ENCODE measurements at regions not wholly inside any gene's neighbourhood (a gene's known extent, or its start where the extent isn't known, plus 50 kb on each side); places are given as distances from the start of the nearest gene placed in this dataset.
A peak's percentile ranks its signal among the peaks of the same experiment; 100 is the strongest.
"Not testable (repeated sequence)": the region's sequence is repeated elsewhere in the genome, so short reads cannot be mapped to it uniquely, and the experiment has no call there.

- no peaks in the 10 kb centered on the region for H3K4me1 ChIP-seq (ENCODE audit: control insufficient read depth, insufficient read depth, low read length, poor library complexity, severe bottlenecking)
- no peak overlapping the region for H3K27ac Mint-ChIP-seq
These were observed 59.3 kb upstream of the GPCPD1 start for GRCh38 chr20:5670036-5670536.

GRCh38 chr20:5668529-5668868 is 57.7 kb upstream of the GPCPD1 start:
- Histone ChIP-seq H3K4me3 (ENCODE audit: low read depth, low read length) (no peak overlapping the region), H3K36me3 (ENCODE audit: control insufficient read depth, insufficient read depth, low read length) (no peaks in the 10 kb centered on the region), H3K4me1 (ENCODE audit: control insufficient read depth, insufficient read depth, low read length, poor library complexity, severe bottlenecking) (no peaks in the 10 kb centered on the region), H3K9me3 (ENCODE audit: control insufficient read depth in 2 of 2, low read length in 2 of 2) (no peaks in the 10 kb centered on the region), H3K27ac (ENCODE audit: insufficient read depth, low read length, poor library complexity, severe bottlenecking) (no peak overlapping the region), H3K27me3 (ENCODE audit: control insufficient read depth, insufficient read depth, low read length) (no peaks in the 10 kb centered on the region)
- Mint-ChIP-seq H3K36me3 (no peaks in the 10 kb centered on the region), H3K27me3 (peaks cover 6% of the 10 kb centered on the region), H3K27ac (peak overlapping the region in 1 of 3 donors; percentile 73), H3K9me3 (no peaks in the 10 kb centered on the region), H3K4me3 (no peak overlapping the region), H3K4me1 (no peaks in the 10 kb centered on the region)
- ATAC-seq (ENCODE audit: low read depth in 2 of 2): no peak
- DNase-seq: no peak

More at GRCh38 chr20:5670036-5670536, 59.3 kb upstream of the GPCPD1 start:
- Mint-ChIP-seq H3K27me3 (peaks cover 6% of the 10 kb centered on the region), H3K4me1 (peaks cover 0 to 6% (median 6%) of the 10 kb centered on the region in 4 donors), H3K4me3 (peak overlapping the region in 1 of 4 donors; percentile 73), H3K36me3 (no peaks in the 10 kb centered on the region), H3K9me3 (no peaks in the 10 kb centered on the region)
- H3K36me3 ChIP-seq (ENCODE audit: control insufficient read depth, insufficient read depth, low read length): no peaks in the 10 kb centered on the region
- H3K9me3 ChIP-seq (ENCODE audit: control insufficient read depth in 2 of 2, low read length in 2 of 2): no peaks in the 10 kb centered on the region
- no peak overlapping the region for H3K4me3 ChIP-seq (ENCODE audit: low read depth, low read length)
- H3K27me3 ChIP-seq (ENCODE audit: control insufficient read depth, insufficient read depth, low read length): no peaks in the 10 kb centered on the region
- ATAC-seq (ENCODE audit: low read depth in 2 of 2): no peak
- no peak for DNase-seq
- H3K27ac ChIP-seq (ENCODE audit: insufficient read depth, low read length, poor library complexity, severe bottlenecking): no peak overlapping the region

- Histone ChIP-seq H3K27ac (ENCODE audit: insufficient read depth, low read length, poor library complexity, severe bottlenecking) (no peak overlapping the region), H3K27me3 (ENCODE audit: control insufficient read depth, insufficient read depth, low read length) (no peaks in the 10 kb centered on the region), H3K4me1 (ENCODE audit: control insufficient read depth, insufficient read depth, low read length, poor library complexity, severe bottlenecking) (no peaks in the 10 kb centered on the region), H3K9me3 (ENCODE audit: control insufficient read depth in 2 of 2, low read length in 2 of 2) (no peaks in the 10 kb centered on the region), H3K36me3 (ENCODE audit: control insufficient read depth, insufficient read depth, low read length) (no peaks in the 10 kb centered on the region), H3K4me3 (ENCODE audit: low read depth, low read length) (no peak overlapping the region)
- Mint-ChIP-seq H3K27me3 (peaks cover 6% of the 10 kb centered on the region), H3K36me3 (no peaks in the 10 kb centered on the region), H3K9me3 (no peaks in the 10 kb centered on the region), H3K4me3 (no peak overlapping the region), H3K4me1 (no peaks in the 10 kb centered on the region), H3K27ac (peak overlapping the region in 1 of 3 donors; percentile 10)
- ATAC-seq (ENCODE audit: low read depth in 2 of 2) (no peak), DNase-seq (no peak)
These were observed 57.1 kb upstream of the GPCPD1 start for GRCh38 chr20:5667705-5668528.

- no peaks in the 10 kb centered on the region for H3K9me3 ChIP-seq (ENCODE audit: control insufficient read depth in 2 of 2, low read length in 2 of 2)
- no peak for ATAC-seq (ENCODE audit: low read depth in 2 of 2)
- H3K27ac Mint-ChIP-seq: peak overlapping the region in 1 of 3 donors; percentile 1
These were observed 54.6 kb upstream of the GPCPD1 start for GRCh38 chr20:5665417-5665816.

GRCh38 chr20:5663396-5663795 is 52.6 kb upstream of the GPCPD1 start:
- H3K4me1 Mint-ChIP-seq: peaks cover 0 to 10% (median 6%) of the 10 kb centered on the region in 4 donors
- H3K4me1 ChIP-seq (ENCODE audit: control insufficient read depth, insufficient read depth, low read length, poor library complexity, severe bottlenecking): peaks cover 6% of the 10 kb centered on the region
- no peaks in the 10 kb centered on the region for H3K27me3 Mint-ChIP-seq
- no peak for DNase-seq
- no peak overlapping the region for H3K4me3 ChIP-seq (ENCODE audit: low read depth, low read length)
- no peaks in the 10 kb centered on the region for H3K27me3 ChIP-seq (ENCODE audit: control insufficient read depth, insufficient read depth, low read length)
- no peaks in the 10 kb centered on the region for H3K9me3 Mint-ChIP-seq
- no peak overlapping the region for H3K27ac ChIP-seq (ENCODE audit: insufficient read depth, low read length, poor library complexity, severe bottlenecking)
- no peak overlapping the region for H3K4me3 Mint-ChIP-seq
- no peaks in the 10 kb centered on the region for H3K36me3 ChIP-seq (ENCODE audit: control insufficient read depth, insufficient read depth, low read length)
- peak overlapping the region in 1 of 3 donors; percentile 47 for H3K27ac Mint-ChIP-seq
- no peaks in the 10 kb centered on the region for H3K9me3 ChIP-seq (ENCODE audit: control insufficient read depth in 2 of 2, low read length in 2 of 2)
- no peaks in the 10 kb centered on the region for H3K36me3 Mint-ChIP-seq
- ATAC-seq (ENCODE audit: low read depth in 2 of 2): no peak

More at GRCh38 chr20:5665417-5665816, 54.6 kb upstream of the GPCPD1 start:
- no peaks in the 10 kb centered on the region for H3K4me1 Mint-ChIP-seq
- peaks cover 6% of the 10 kb centered on the region for H3K27me3 Mint-ChIP-seq
- Histone ChIP-seq H3K4me1 (ENCODE audit: control insufficient read depth, insufficient read depth, low read length, poor library complexity, severe bottlenecking) (no peaks in the 10 kb centered on the region), H3K36me3 (ENCODE audit: control insufficient read depth, insufficient read depth, low read length) (no peaks in the 10 kb centered on the region), H3K27ac (ENCODE audit: insufficient read depth, low read length, poor library complexity, severe bottlenecking) (no peak overlapping the region), H3K4me3 (ENCODE audit: low read depth, low read length) (no peak overlapping the region), H3K27me3 (ENCODE audit: control insufficient read depth, insufficient read depth, low read length) (no peaks in the 10 kb centered on the region)
- no peaks in the 10 kb centered on the region for H3K9me3 Mint-ChIP-seq
- no peak for DNase-seq
- H3K36me3 Mint-ChIP-seq: no peaks in the 10 kb centered on the region
- no peak overlapping the region for H3K4me3 Mint-ChIP-seq

GRCh38 chr20:5662769-5663168 is 52.0 kb upstream of the GPCPD1 start:
- H3K27ac Mint-ChIP-seq: peak overlapping the region in 1 of 3 donors; percentile 47

GRCh38 chr20:5660756-5661155 is 50.0 kb upstream of the GPCPD1 start:
- not testable (repeated sequence) for H3K4me3 Mint-ChIP-seq; H3K27ac ChIP-seq (ENCODE audit: insufficient read depth, low read length, poor library complexity, severe bottlenecking); H3K9me3 Mint-ChIP-seq; DNase-seq; H3K36me3 ChIP-seq (ENCODE audit: control insufficient read depth, insufficient read depth, low read length); H3K4me1 ChIP-seq (ENCODE audit: control insufficient read depth, insufficient read depth, low read length, poor library complexity, severe bottlenecking); H3K4me3 ChIP-seq (ENCODE audit: low read depth, low read length); H3K27me3 ChIP-seq (ENCODE audit: control insufficient read depth, insufficient read depth, low read length); H3K36me3 Mint-ChIP-seq; H3K4me1 Mint-ChIP-seq; H3K27ac Mint-ChIP-seq; ATAC-seq (ENCODE audit: low read depth in 2 of 2); H3K27me3 Mint-ChIP-seq; H3K9me3 ChIP-seq (ENCODE audit: control insufficient read depth in 2 of 2, low read length in 2 of 2)

More at GRCh38 chr20:5662769-5663168, 52.0 kb upstream of the GPCPD1 start:
- Histone ChIP-seq H3K27ac (ENCODE audit: insufficient read depth, low read length, poor library complexity, severe bottlenecking) (no peak overlapping the region), H3K27me3 (ENCODE audit: control insufficient read depth, insufficient read depth, low read length) (no peaks in the 10 kb centered on the region), H3K4me1 (ENCODE audit: control insufficient read depth, insufficient read depth, low read length, poor library complexity, severe bottlenecking) (peaks cover 6% of the 10 kb centered on the region), H3K36me3 (ENCODE audit: control insufficient read depth, insufficient read depth, low read length) (no peaks in the 10 kb centered on the region), H3K4me3 (ENCODE audit: low read depth, low read length) (no peak overlapping the region), H3K9me3 (ENCODE audit: control insufficient read depth in 2 of 2, low read length in 2 of 2) (no peaks in the 10 kb centered on the region)
- H3K4me1 Mint-ChIP-seq: peaks cover 0 to 10% (median 6%) of the 10 kb centered on the region in 4 donors
- H3K9me3 Mint-ChIP-seq: no peaks in the 10 kb centered on the region
- ATAC-seq (ENCODE audit: low read depth in 2 of 2) (no peak), DNase-seq (no peak)
- no peaks in the 10 kb centered on the region for H3K36me3 Mint-ChIP-seq
- no peak overlapping the region for H3K4me3 Mint-ChIP-seq
- H3K27me3 Mint-ChIP-seq: no peaks in the 10 kb centered on the region

Measured in CD4-positive, CD25-positive, alpha-beta regulatory T cell (primary cell).